ENCODE measurements at regions not wholly inside any gene's neighbourhood (a gene's known extent, or its start where the extent isn't known, plus 50 kb on each side); places are given as distances from the start of the nearest gene placed in this dataset.

DNA sequence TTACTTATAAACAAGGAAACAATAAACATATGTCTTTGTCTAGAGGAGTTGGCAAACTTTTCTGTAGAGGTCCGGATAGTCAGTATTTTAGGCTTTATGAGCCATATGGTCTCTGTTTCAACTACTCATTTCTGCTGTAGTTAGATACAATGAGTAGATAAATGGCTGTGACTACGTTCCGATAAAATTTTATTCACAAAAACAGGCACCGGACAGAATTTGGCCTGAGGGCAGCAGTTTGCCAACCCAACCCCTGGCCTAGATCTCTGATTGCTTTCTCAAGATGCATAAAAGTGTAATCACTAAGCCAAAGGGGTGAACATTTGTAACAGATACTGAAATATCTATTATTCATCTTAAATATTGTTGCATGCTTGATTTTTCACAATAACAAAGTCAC is 123.1 kb upstream of the ESRRG start:
- no peak for TF ChIP-seq POLR2A (IDR thresholded peaks at IDR 0.05)
- TF ChIP-seq, protein P1, sequence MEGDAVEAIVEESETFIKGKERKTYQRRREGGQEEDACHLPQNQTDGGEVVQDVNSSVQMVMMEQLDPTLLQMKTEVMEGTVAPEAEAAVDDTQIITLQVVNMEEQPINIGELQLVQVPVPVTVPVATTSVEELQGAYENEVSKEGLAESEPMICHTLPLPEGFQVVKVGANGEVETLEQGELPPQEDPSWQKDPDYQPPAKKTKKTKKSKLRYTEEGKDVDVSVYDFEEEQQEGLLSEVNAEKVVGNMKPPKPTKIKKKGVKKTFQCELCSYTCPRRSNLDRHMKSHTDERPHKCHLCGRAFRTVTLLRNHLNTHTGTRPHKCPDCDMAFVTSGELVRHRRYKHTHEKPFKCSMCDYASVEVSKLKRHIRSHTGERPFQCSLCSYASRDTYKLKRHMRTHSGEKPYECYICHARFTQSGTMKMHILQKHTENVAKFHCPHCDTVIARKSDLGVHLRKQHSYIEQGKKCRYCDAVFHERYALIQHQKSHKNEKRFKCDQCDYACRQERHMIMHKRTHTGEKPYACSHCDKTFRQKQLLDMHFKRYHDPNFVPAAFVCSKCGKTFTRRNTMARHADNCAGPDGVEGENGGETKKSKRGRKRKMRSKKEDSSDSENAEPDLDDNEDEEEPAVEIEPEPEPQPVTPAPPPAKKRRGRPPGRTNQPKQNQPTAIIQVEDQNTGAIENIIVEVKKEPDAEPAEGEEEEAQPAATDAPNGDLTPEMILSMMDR (IDR thresholded peaks at IDR 0.05 in 4 of 5, conservative IDR thresholded peaks at IDR 0.05 in 1 of 5) = no peak
